Esophagus muscularis mucosa (tissue), 4 donors: ENCODE measurements at regions not wholly inside any gene's neighbourhood (a gene's known extent, or its start where the extent isn't known, plus 50 kb on each side); places are given as distances from the start of the nearest gene placed in this dataset.

Experiments used
- EP300 ChIP-seq: sonication (generic); formaldehyde crosslinking; IDR thresholded peaks from one replicate; pipeline ENCODE4 v1.6.1; 2017; ENCODE audit warnings: antibody characterized with exemption
- POLR2A ChIP-seq: fragments of 450-650 bp; IDR thresholded peaks from one replicate; pipeline ENCODE4 v1.6.1; 2017; ENCODE audit warnings: antibody characterized with exemption, moderate library complexity, mild to moderate bottlenecking, low read depth
- POLR2AphosphoS5 ChIP-seq, 2 donors: sonication (generic); formaldehyde crosslinking; IDR thresholded peaks; one replicate each; pipeline ENCODE4 v1.6.1; 2017; ENCODE audit warnings: antibody characterized with exemption in 2 of 2
- TF ChIP-seq, protein P1 (sequence below), 3 experiments: fragments of 200-600 bp in 2 of 3; fragments of 450-650 bp in 1 of 3; sonication (generic) in 2 of 3; IDR thresholded peaks; one replicate each; pipeline ENCODE4 v1.5.1; 2017 to 2019; ENCODE audit warnings: antibody characterized with exemption in 3 of 3, mild to moderate bottlenecking in 2 of 3, moderate library complexity in 1 of 3

DNA sequence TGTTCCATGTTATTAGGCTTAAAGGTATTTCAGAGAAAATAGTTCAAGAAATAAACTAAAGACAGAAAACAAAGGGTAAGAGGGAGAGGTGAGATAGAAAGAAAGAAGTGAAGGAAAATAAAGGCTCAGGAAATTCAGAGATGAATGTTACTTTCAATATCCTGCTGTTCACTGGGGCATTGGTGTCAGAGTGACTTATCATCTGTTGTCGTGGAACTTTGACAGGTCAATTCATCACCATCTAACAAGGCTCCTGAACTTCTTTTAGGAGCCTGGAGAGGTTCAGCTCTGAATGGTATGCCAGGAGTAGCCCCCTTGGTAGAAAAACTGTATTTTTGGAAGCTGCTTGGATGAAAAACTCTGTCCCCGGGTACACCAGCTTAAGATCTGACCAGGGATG lies 100.1 kb downstream of the KLF6 start:
- TF ChIP-seq POLR2A (no peak), POLR2AphosphoS5 (IDR thresholded peaks at IDR 0.05) (no peak), EP300 (no peak)
- TF ChIP-seq, protein P1, sequence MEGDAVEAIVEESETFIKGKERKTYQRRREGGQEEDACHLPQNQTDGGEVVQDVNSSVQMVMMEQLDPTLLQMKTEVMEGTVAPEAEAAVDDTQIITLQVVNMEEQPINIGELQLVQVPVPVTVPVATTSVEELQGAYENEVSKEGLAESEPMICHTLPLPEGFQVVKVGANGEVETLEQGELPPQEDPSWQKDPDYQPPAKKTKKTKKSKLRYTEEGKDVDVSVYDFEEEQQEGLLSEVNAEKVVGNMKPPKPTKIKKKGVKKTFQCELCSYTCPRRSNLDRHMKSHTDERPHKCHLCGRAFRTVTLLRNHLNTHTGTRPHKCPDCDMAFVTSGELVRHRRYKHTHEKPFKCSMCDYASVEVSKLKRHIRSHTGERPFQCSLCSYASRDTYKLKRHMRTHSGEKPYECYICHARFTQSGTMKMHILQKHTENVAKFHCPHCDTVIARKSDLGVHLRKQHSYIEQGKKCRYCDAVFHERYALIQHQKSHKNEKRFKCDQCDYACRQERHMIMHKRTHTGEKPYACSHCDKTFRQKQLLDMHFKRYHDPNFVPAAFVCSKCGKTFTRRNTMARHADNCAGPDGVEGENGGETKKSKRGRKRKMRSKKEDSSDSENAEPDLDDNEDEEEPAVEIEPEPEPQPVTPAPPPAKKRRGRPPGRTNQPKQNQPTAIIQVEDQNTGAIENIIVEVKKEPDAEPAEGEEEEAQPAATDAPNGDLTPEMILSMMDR (IDR thresholded peaks at IDR 0.05), result no peak
